CD4-positive, alpha-beta T cell (primary cell): ENCODE measurements at regions not wholly inside any gene's neighbourhood (a gene's known extent, or its start where the extent isn't known, plus 50 kb on each side); places are given as distances from the start of the nearest gene placed in this dataset.

Source experiments
- ATAC-seq: fragments of 200-7000 bp; cut with Tn5 transposase; one replicate; pipeline ENCODE4 v1.10.0; 2022; ENCODE audit warnings: mild to moderate bottlenecking; ENCODE audit not compliant: poor library complexity
- CTCF ChIA-PET: fragments of 350-600 bp; sonication (Branson Sonifier 250); formaldehyde crosslinking; loops from one replicate; lab custom pipeline; 2021; ENCODE audit warnings: antibody characterized with exemption, inconsistent platforms; lab: Charles Lee
- POLR2A ChIA-PET: fragments of 350-600 bp; sonication (Branson Sonifier 250); formaldehyde crosslinking; loops from one replicate; lab custom pipeline; 2021; ENCODE audit warnings: antibody characterized with exemption, inconsistent platforms; lab: Charles Lee
- DNase-seq, 14 experiments: peaks; one replicate each; pipeline ENCODE4 v3.0.0-alpha.2; 2013 to 2020; ENCODE audit warnings: mixed read lengths in 2 of 14
- H3K27ac ChIP-seq, 2 donors: one replicate each; pipeline versions ENCODE4 v1.5.1 to v1.7.0; 2013; ENCODE audit warnings: low read length in 2 of 2, low read depth in 1 of 2, mild to moderate bottlenecking in 1 of 2
- H3K27me3 ChIP-seq, 2 experiments: 1 replicate in 1 of 2; 2 replicates in 1 of 2; pipeline versions ENCODE4 v1.6.1 to v1.7.0; 2013; ENCODE audit warnings: low read length in 2 of 2, control low read depth in 1 of 2, mild to moderate bottlenecking in 1 of 2, moderate library complexity in 1 of 2; ENCODE audit not compliant: insufficient read depth in 2 of 2, control insufficient read depth in 1 of 2
- H3K36me3 ChIP-seq: one replicate; pipeline ENCODE4 v1.6.1; 2013; ENCODE audit warnings: low read length, control low read depth; ENCODE audit not compliant: insufficient read depth
- H3K4me1 ChIP-seq: one replicate; pipeline ENCODE4 v1.6.1; 2013; ENCODE audit warnings: low read length, control low read depth; ENCODE audit not compliant: insufficient read depth
- H3K4me3 ChIP-seq: one replicate; pipeline ENCODE4 v1.5.1; 2013; ENCODE audit warnings: mild to moderate bottlenecking, low read length, moderate library complexity
- H3K9me3 ChIP-seq, 2 experiments: 1 replicate in 1 of 2; 2 replicates in 1 of 2; pipeline versions ENCODE4 v1.6.1 to v1.7.0; 2013; ENCODE audit warnings: low read length in 2 of 2, mild to moderate bottlenecking in 2 of 2, control low read depth in 1 of 2, moderate library complexity in 1 of 2; ENCODE audit not compliant: control insufficient read depth in 1 of 2, insufficient read depth in 1 of 2
- H3K27ac Mint-ChIP-seq: one replicate; pipeline ENCODE4 v1.8.0; 2020; ENCODE audit warnings: mixed read lengths
- H3K27me3 Mint-ChIP-seq: one replicate; pipeline ENCODE4 v1.8.0; 2021; ENCODE audit warnings: mixed read lengths
- H3K36me3 Mint-ChIP-seq: one replicate; pipeline ENCODE4 v1.8.0; 2021; ENCODE audit warnings: low read depth, mixed read lengths
- H3K4me1 Mint-ChIP-seq: one replicate; pipeline ENCODE4 v1.8.0; 2021; ENCODE audit warnings: low read depth, mixed read lengths
- H3K4me3 Mint-ChIP-seq: one replicate; pipeline ENCODE4 v1.8.0; 2020; ENCODE audit warnings: mild to moderate bottlenecking, mixed read lengths
- H3K9me3 Mint-ChIP-seq: one replicate; pipeline ENCODE4 v1.8.0; 2020; ENCODE audit warnings: mixed read lengths
- CTCF ChIP-seq: fragments of 200-600 bp; IDR thresholded peaks from one replicate; pipeline ENCODE4 v1.8.0; 2022; ENCODE audit warnings: antibody characterized with exemption, mild to moderate bottlenecking
- intact Hi-C, 2 experiments: fragments of 100-400 bp; cut with DNase I in 1 of 2; cut with micrococcal nuclease in 1 of 2; formaldehyde crosslinking; loops; one replicate each; pipeline versions ENCODE4 v1.15.1 to v1.9.0; 2023 to 2025; cut with DNase I, micrococcal nuclease

GRCh38 chr5:167603135-167603534, 688.3 kb upstream of the WWC1 start:
- ChIA-PET POLR2A (no interaction called here), CTCF (no interaction called here)
- Histone ChIP-seq H3K27me3 (no peaks in the 10 kb centered on the region), H3K4me1 (no peaks in the 10 kb centered on the region), H3K9me3 (no peaks in the 10 kb centered on the region), H3K27ac (no peak overlapping the region), H3K36me3 (no peaks in the 10 kb centered on the region), H3K4me3 (no peak overlapping the region)
- intact Hi-C loops: no loop called here
- ATAC-seq (no peak), DNase-seq (no peak)
- peaks cover 3% of the 10 kb centered on the region for H3K9me3 Mint-ChIP-seq
- H3K4me3 Mint-ChIP-seq: no peak overlapping the region
- no peak for TF ChIP-seq CTCF
- H3K27me3 Mint-ChIP-seq: no peaks in the 10 kb centered on the region
- no peaks in the 10 kb centered on the region for H3K36me3 Mint-ChIP-seq
- H3K4me1 Mint-ChIP-seq: no peaks in the 10 kb centered on the region
- H3K27ac Mint-ChIP-seq: no peak overlapping the region

DNA sequence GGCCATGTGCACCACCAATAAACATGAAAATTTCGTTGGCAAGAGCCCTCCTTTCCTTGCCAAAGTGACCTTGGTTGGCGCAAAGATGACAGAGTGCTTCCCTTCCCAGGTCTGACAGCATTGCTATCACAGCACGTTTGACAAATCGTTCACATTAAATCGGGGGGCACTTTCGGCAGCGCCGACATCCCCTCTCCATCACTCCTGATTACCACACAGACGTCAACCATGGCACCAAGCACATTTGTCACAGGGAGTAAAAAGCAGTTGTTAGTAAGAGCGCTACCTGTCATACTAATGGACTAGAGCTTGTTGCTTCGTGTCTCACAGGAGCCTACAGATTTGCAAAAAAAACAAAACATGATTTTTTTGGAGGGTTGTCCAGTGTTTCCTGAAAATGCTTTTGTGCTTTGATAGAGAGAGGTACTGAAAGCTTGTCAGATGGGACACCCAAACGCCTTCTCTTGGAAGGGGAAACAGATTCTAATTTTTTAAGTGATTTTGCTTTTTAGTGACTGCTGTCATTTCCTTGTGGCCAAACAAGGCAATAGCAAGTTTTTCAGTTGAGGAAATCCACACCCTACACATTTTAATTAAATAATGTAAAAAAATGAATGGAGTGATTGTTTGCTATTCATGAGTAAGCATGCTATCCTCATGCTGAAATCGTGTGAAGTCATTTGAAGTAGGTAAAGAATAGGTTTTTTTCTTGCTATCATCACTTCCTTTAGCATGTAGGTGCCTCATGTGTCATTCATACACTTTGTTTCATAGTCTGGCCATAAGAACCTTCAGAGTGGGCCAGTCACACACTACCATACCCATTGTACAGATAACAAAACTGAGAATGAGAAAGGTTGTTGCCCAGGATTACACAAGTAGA, 682.8 kb upstream of the WWC1 start:
- Histone ChIP-seq H3K36me3 (no peaks in the 10 kb centered on the region), H3K4me3 (no peak overlapping the region), H3K27ac (no peak overlapping the region), H3K4me1 (no peaks in the 10 kb centered on the region), H3K9me3 (no peaks in the 10 kb centered on the region), H3K27me3 (no peaks in the 10 kb centered on the region)
- no peak for ATAC-seq
- no peak for TF ChIP-seq CTCF
- H3K27ac Mint-ChIP-seq: no peak overlapping the region
- no peak overlapping the region for H3K4me3 Mint-ChIP-seq
- ChIA-PET POLR2A (no interaction called here), CTCF (no interaction called here)
- intact Hi-C loops: no loop called here
- no peaks in the 10 kb centered on the region for H3K27me3 Mint-ChIP-seq
- no peaks in the 10 kb centered on the region for H3K4me1 Mint-ChIP-seq
- H3K9me3 Mint-ChIP-seq: peaks cover 3% of the 10 kb centered on the region
- H3K36me3 Mint-ChIP-seq: no peaks in the 10 kb centered on the region
- no peak for DNase-seq

GRCh38 chr5:167614294-167615021, 677.0 kb upstream of the WWC1 start:
- H3K36me3 Mint-ChIP-seq: no peaks in the 10 kb centered on the region
- Histone ChIP-seq H3K4me3 (no peak overlapping the region), H3K9me3 (no peaks in the 10 kb centered on the region), H3K27ac (no peak overlapping the region), H3K36me3 (no peaks in the 10 kb centered on the region), H3K27me3 (no peaks in the 10 kb centered on the region), H3K4me1 (no peaks in the 10 kb centered on the region)
- H3K27ac Mint-ChIP-seq: no peak overlapping the region
- intact Hi-C loops: no loop called here
- no peak for TF ChIP-seq CTCF
- no peaks in the 10 kb centered on the region for H3K4me1 Mint-ChIP-seq
- no peaks in the 10 kb centered on the region for H3K9me3 Mint-ChIP-seq
- no peaks in the 10 kb centered on the region for H3K27me3 Mint-ChIP-seq
- ATAC-seq (no peak), DNase-seq (no peak)
- POLR2A ChIA-PET: no interaction called here
- CTCF ChIA-PET: no interaction called here
- H3K4me3 Mint-ChIP-seq: no peak overlapping the region
